Brain microvascular endothelial cell (primary cell): ENCODE measurements at regions not wholly inside any gene's neighbourhood (a gene's known extent, or its start where the extent isn't known, plus 50 kb on each side); places are given as distances from the start of the nearest gene placed in this dataset.
"Not testable (repeated sequence)": the region's sequence is repeated elsewhere in the genome, so short reads cannot be mapped to it uniquely, and the experiment has no call there.

Experiments used
- DNase-seq: peaks from one replicate; pipeline ENCODE4 v3.0.0-alpha.2; 2020
- H3K27ac ChIP-seq: fragments of 250-450 bp; sonication (Bioruptor Pico); 2 replicates; pipeline ENCODE4 v1.5.1; 2020; ENCODE audit warnings: mild to moderate bottlenecking, moderate library complexity
- H3K27me3 ChIP-seq: fragments of 250-450 bp; sonication (Bioruptor Pico); replicated peaks from 2 replicates; pipeline ENCODE4 v1.5.1; 2020; ENCODE audit warnings: mild to moderate bottlenecking
- H3K36me3 ChIP-seq: fragments of 250-450 bp; sonication (Bioruptor Pico); replicated peaks from 2 replicates; pipeline ENCODE4 v1.5.1; 2020; ENCODE audit warnings: mild to moderate bottlenecking
- H3K4me3 ChIP-seq: 2 replicates; pipeline ENCODE4 v1.5.1; 2011; ENCODE audit warnings: low read depth, mild to moderate bottlenecking, control low read depth, low read length, moderate library complexity
- in situ Hi-C: cut with HindIII; loops from 2 replicates; pipeline ENCODE4 v1.10.0; 2017; ENCODE audit warnings: low sequenced_read_pairs, low pct_ligation_motif_present
- TF ChIP-seq, protein P1 (sequence below): IDR thresholded peaks from 2 replicates; pipeline ENCODE4 v1.5.1; 2011; ENCODE audit warnings: low read depth, mild to moderate bottlenecking, moderate library complexity, low read length, control low read depth, inconsistent platforms; ENCODE audit errors: missing control alignments

DNA sequence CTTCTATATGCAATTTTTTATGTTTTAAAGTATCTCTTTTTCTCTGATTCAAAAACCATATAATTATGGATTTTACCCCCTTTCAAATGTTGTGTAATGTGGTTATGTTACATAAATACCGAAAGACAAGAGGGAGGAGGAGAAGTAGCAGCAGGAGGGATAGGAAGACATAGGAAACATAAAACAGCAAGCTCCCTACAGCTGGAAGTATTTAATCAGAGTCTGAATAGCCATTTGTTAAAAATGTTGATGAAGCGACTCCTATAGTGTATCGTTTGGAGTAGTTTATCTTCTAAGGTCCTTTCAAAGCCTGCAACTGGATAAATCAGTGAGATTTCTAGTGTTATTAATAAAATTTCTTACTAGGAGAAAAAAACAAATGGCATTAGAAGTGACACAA is 598.1 kb upstream of the GOLIM4 start:
- Histone ChIP-seq H3K27ac (no peak overlapping the region), H3K36me3 (no peaks in the 10 kb centered on the region), H3K4me3 (no peak overlapping the region), H3K27me3 (no peaks in the 10 kb centered on the region)
- in situ Hi-C loops = no loop called here
- TF ChIP-seq, protein P1, sequence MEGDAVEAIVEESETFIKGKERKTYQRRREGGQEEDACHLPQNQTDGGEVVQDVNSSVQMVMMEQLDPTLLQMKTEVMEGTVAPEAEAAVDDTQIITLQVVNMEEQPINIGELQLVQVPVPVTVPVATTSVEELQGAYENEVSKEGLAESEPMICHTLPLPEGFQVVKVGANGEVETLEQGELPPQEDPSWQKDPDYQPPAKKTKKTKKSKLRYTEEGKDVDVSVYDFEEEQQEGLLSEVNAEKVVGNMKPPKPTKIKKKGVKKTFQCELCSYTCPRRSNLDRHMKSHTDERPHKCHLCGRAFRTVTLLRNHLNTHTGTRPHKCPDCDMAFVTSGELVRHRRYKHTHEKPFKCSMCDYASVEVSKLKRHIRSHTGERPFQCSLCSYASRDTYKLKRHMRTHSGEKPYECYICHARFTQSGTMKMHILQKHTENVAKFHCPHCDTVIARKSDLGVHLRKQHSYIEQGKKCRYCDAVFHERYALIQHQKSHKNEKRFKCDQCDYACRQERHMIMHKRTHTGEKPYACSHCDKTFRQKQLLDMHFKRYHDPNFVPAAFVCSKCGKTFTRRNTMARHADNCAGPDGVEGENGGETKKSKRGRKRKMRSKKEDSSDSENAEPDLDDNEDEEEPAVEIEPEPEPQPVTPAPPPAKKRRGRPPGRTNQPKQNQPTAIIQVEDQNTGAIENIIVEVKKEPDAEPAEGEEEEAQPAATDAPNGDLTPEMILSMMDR = no peak
- DNase-seq = no peak

- H3K4me3 ChIP-seq = no peak overlapping the region
- TF ChIP-seq, protein P1 = no peak
- H3K36me3 ChIP-seq = no peaks in the 10 kb centered on the region
- in situ Hi-C loops = no loop called here
- DNase-seq = no peak
- H3K27ac ChIP-seq = no peak overlapping the region
- H3K27me3 ChIP-seq = no peaks in the 10 kb centered on the region
Measured at GRCh38 chr3:168688267-168688666, 592.5 kb upstream of the GOLIM4 start.

- in situ Hi-C loops = no loop called here
Measured at GRCh38 chr3:168684519-168684918, 588.8 kb upstream of the GOLIM4 start.

GRCh38 chr3:168678730-168679129 is 583.0 kb upstream of the GOLIM4 start:
- DNase-seq = no peak
- in situ Hi-C loops = no loop called here
- H3K36me3 ChIP-seq = no peaks in the 10 kb centered on the region
- H3K4me3 ChIP-seq = no peak overlapping the region
- no peaks in the 10 kb centered on the region for H3K27me3 ChIP-seq
- TF ChIP-seq, protein P1 = no peak
- H3K27ac ChIP-seq = no peak overlapping the region

More at GRCh38 chr3:168684519-168684918, 588.8 kb upstream of the GOLIM4 start:
- Histone ChIP-seq H3K4me3 (no peak overlapping the region), H3K27ac (no peak overlapping the region), H3K27me3 (no peaks in the 10 kb centered on the region), H3K36me3 (no peaks in the 10 kb centered on the region)
- TF ChIP-seq, protein P1 = no peak
- DNase-seq = no peak

DNA sequence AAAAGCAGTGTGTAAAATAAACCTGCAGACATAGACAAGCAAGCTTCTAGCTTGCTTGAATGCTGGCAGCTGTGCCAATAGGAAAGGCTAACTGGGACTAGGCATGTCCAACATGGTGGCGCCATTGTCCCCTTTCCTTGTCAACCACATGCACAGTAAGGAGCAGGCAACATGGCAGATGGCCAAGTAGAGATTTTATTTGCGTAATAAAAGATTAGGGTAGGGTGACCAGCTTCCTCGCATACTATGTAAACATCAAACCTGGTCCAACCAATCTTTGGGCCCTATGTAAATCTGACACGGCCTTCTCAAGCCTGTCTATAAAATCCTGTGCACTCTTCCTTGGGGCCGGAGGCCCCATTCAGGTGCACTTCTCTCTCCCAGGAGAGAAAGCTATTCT is 575.4 kb upstream of the GOLIM4 start:
- TF ChIP-seq, protein P1 = no peak
- no peak overlapping the region for H3K4me3 ChIP-seq
- H3K36me3 ChIP-seq = no peaks in the 10 kb centered on the region
- in situ Hi-C loops = no loop called here
- H3K27me3 ChIP-seq = no peaks in the 10 kb centered on the region
- no peak overlapping the region for H3K27ac ChIP-seq
- DNase-seq = no peak

DNA sequence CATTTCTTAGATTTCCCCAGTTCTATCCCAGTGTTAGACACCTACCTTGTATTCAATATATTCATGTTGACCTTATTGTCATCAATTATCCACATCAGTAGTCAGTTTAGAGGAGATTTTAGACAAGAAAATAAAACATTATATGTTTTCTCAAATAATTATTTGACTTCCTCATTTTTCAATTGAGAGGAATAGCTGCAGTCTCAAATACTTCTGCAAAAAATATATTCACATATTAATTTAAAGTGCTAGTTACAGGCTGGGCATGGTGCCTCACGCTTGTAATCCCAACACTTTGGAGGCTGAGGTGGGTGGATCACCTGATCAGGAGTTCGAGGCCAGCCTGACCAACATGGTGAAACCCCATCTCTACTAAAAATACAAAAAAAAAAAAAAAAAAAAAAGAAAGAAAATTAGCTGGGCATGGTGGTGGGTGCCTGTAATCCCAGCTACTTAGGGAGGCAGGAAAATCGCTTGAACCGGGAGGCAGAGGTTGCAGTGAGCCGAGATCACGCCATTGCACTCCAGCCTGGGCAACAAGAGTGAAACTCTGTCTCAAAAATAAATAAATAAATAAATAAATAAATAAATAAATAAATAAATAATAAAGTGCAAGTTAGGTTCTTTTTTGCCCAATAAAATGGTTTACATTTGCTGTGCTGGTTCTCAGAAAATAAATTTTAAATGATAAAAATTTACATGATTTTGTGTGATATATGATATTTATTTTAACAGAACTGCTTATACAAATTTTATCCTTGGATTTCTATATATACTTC is 565.3 kb upstream of the GOLIM4 start:
- in situ Hi-C loops, H3K4me3 ChIP-seq, H3K27me3 ChIP-seq, DNase-seq, H3K36me3 ChIP-seq, H3K27ac ChIP-seq: not testable (repeated sequence)
